Activated naive CD8-positive, alpha-beta T cell treated with anti-CD3 and anti-CD28 coated beads, Interleukin-2, amount 50 U/mL, for 24 hours (primary cell): ENCODE measurements at regions not wholly inside any gene's neighbourhood (a gene's known extent, or its start where the extent isn't known, plus 50 kb on each side); places are given as distances from the start of the nearest gene placed in this dataset.

ENCODE experiments used
- ATAC-seq: fragments of 150-1000 bp; cut with Tn5 transposase; one replicate; pipeline ENCODE4 v1.10.0; 2021
- DNase-seq: peaks from one replicate; pipeline ENCODE4 v3.0.0; 2021
- H3K27ac Mint-ChIP-seq: one replicate; pipeline ENCODE4 v1.8.0; 2021; ENCODE audit warnings: mild to moderate bottlenecking, mixed read lengths
- H3K27me3 Mint-ChIP-seq: one replicate; pipeline ENCODE4 v1.8.0; 2021; ENCODE audit warnings: mixed read lengths
- H3K36me3 Mint-ChIP-seq: one replicate; pipeline ENCODE4 v1.8.0; 2021; ENCODE audit warnings: low read depth, mixed read lengths
- H3K4me1 Mint-ChIP-seq: one replicate; pipeline ENCODE4 v1.8.0; 2021; ENCODE audit warnings: mixed read lengths
- H3K4me3 Mint-ChIP-seq: one replicate; pipeline ENCODE4 v1.8.0; 2021; ENCODE audit warnings: mild to moderate bottlenecking, moderate library complexity, mixed read lengths
- H3K9me3 Mint-ChIP-seq: one replicate; pipeline ENCODE4 v1.8.0; 2021; ENCODE audit warnings: mixed read lengths

DNA sequence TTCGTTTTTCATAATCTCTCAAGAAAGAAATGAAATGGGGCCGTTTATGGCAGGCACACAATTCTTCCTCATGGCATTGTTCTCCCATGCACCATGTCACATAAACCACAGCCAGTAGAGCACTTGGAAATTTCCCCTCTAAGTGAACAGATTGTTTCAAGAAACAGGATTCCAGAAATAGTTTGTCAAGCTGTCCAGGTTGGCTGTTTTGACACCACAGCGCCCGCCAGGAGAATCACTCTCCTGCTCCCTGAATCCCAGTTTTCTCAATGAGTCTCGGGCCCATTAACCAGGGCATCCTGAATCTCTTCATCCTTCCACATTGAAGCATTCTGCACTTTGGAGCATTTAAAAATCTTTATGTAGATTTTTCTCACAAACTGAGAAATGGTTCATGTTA, 172.2 kb upstream of the NEBL start:
- Mint-ChIP-seq H3K4me1 (no peaks in the 10 kb centered on the region), H3K4me3 (no peak overlapping the region), H3K9me3 (no peaks in the 10 kb centered on the region), H3K27ac (no peak overlapping the region), H3K36me3 (no peaks in the 10 kb centered on the region), H3K27me3 (no peaks in the 10 kb centered on the region)
- no peak for DNase-seq
- no peak for ATAC-seq

DNA sequence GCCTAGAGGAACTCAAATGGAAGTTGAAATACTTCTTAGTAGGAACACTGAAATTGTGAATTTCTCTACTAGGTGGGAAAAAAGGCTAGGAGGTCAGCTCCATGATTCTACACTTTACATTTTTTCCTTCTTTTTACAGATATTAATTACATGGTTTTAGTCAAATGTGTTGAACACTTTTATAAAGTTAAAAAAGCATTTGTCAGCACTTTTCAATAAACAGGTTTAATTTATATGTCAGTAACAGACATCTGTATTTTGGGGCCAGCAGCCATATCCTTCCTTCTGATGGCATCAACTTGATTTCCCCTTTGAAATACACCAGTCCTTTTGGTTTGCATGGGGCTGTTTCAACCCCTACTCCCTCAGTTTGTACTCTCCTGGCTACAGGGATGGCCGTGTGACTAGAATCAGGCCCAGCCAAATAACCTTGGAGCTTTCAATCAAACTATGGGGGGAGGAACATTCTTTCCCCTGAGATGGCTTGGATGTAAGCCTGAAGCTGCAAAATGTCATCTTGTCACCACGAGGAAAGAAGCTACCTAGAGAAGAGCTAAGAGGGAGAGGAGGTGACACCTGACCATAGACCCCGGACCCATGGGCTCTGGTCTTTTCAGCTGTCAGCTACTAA, 171.0 kb upstream of the NEBL start:
- Mint-ChIP-seq H3K36me3 (no peaks in the 10 kb centered on the region), H3K27ac (no peak overlapping the region), H3K4me1 (no peaks in the 10 kb centered on the region), H3K4me3 (no peak overlapping the region), H3K27me3 (no peaks in the 10 kb centered on the region), H3K9me3 (peaks cover 2% of the 10 kb centered on the region)
- no peak for DNase-seq
- no peak for ATAC-seq

DNA sequence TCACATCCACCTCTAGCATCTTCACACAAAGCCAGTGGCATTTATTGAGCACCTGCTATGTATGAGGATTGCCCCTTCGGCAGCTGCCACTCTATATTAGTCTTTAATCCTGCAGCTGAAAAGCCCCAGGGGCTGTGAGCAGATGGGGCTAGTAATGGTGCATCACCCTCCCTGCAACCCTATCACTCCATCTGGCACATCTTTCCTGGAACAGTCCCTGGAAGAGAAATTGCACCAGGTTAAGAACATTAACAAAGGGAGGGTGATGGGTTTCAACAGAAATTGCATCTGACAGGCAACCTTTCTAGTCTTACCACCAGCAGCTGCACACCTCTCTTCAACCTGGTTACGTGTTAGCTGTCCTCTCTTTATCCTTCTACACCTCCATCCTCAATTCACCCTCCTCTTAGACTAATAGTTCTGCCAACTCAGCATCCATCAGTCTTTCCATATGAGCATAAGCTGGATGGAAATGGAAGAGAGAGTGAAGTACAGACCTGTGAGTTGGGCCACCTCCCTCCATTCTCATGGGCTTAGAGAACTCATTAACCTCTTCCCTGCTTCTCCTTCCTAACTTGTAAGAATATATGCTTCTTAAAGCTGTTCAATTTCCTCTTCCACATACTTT, 168.6 kb upstream of the NEBL start:
- DNase-seq (no peak), ATAC-seq (no peak)
- Mint-ChIP-seq H3K9me3 (peaks cover 4% of the 10 kb centered on the region), H3K27me3 (peaks cover 2% of the 10 kb centered on the region), H3K4me1 (no peaks in the 10 kb centered on the region), H3K27ac (no peak overlapping the region), H3K4me3 (no peak overlapping the region), H3K36me3 (no peaks in the 10 kb centered on the region)

DNA sequence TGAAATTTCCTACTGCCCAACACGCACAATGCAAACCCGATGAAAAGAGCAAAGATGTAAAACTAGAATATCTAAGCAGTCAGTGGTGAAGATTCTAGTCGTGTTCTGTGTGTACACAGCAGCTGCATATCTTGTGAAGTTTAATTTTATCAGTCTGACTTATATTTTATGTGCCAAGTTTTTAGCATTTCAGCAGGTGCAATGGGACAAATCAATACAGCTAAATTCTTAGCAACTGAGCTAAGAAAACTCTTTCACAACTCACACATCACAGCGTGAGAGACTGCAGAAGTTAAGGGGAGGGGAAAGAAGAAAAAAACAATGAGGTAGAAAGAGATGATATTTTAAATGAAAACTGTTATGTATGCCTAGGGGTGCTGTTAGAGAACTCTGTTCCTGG, 164.9 kb upstream of the NEBL start:
- peaks cover 3% of the 10 kb centered on the region for H3K27me3 Mint-ChIP-seq
- peaks cover 13% of the 10 kb centered on the region for H3K9me3 Mint-ChIP-seq
- ATAC-seq, result no peak
- no peak for DNase-seq
- H3K4me1 Mint-ChIP-seq, result no peaks in the 10 kb centered on the region
- H3K27ac Mint-ChIP-seq, result no peak overlapping the region
- H3K36me3 Mint-ChIP-seq, result peaks cover 2% of the 10 kb centered on the region
- no peak overlapping the region for H3K4me3 Mint-ChIP-seq

DNA sequence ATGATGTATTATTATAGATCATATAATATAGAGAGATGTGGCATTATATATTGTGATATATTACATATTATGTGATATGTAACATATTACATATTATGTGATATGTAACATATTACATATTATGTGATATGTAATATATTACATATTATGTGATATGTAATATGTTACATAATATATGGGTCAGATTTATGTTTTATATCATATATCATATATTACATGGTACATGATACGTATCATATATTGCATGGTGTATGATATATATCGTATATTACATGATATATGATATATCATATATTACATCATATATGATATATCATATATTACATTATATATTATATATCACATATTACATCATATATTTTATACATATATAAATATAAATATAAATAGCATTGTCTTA, 164.1 kb upstream of the NEBL start:
- no peaks in the 10 kb centered on the region for H3K4me1 Mint-ChIP-seq
- no peak overlapping the region for H3K4me3 Mint-ChIP-seq
- peaks cover 18% of the 10 kb centered on the region for H3K9me3 Mint-ChIP-seq
- no peak for DNase-seq
- H3K27me3 Mint-ChIP-seq, result peaks cover 3% of the 10 kb centered on the region
- peaks cover 2% of the 10 kb centered on the region for H3K36me3 Mint-ChIP-seq
- no peak overlapping the region for H3K27ac Mint-ChIP-seq
- no peak for ATAC-seq

DNA sequence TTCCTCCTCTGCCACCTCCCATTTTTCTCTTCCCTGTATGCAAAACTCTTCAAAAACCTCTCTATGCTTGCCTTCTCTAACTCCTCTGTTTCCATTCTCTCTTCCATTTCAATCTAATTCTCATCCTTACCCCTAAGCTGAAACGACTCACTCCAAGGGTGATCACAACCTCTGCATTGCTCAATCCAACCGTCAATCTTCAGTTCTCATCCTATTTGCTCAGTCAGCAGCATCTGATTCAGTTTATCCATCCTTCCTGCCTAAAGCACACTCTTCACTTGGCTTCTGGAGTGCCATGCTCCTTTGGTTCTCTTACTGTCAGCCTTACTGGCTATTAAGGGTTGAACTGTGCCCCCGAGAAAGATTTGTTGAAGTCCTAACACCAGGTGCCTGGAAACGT, 163.5 kb upstream of the NEBL start:
- Mint-ChIP-seq H3K4me1 (peaks cover 3% of the 10 kb centered on the region), H3K27me3 (peaks cover 3% of the 10 kb centered on the region), H3K27ac (no peak overlapping the region), H3K9me3 (peaks cover 20% of the 10 kb centered on the region), H3K4me3 (no peak overlapping the region), H3K36me3 (peaks cover 2% of the 10 kb centered on the region)
- DNase-seq, result no peak
- ATAC-seq, result no peak

DNA sequence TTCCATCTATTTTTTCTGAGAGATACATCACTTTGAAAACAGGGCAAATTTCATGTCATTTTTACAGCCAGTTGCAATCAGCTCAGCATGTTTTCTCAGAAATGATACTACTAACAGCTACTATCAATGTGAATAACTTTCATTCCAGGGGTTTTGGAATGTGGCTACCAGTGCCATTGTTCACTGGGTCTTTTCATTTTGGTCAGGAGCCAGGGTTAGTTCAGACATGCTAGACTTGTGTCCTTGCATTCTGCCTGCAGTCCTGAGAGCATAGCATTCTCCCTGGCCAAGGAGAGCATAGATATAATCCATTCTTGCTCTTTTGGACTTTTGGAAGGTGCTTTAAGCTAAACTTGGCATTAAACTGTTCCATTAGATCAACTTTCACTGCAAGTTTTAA, 160.9 kb upstream of the NEBL start:
- ATAC-seq (no peak), DNase-seq (no peak)
- peaks cover 3% of the 10 kb centered on the region for H3K27me3 Mint-ChIP-seq
- H3K4me3 Mint-ChIP-seq, result no peak overlapping the region
- peaks cover 20% of the 10 kb centered on the region for H3K9me3 Mint-ChIP-seq
- peaks cover 2% of the 10 kb centered on the region for H3K36me3 Mint-ChIP-seq
- H3K27ac Mint-ChIP-seq, result no peak overlapping the region
- H3K4me1 Mint-ChIP-seq, result peaks cover 11% of the 10 kb centered on the region

DNA sequence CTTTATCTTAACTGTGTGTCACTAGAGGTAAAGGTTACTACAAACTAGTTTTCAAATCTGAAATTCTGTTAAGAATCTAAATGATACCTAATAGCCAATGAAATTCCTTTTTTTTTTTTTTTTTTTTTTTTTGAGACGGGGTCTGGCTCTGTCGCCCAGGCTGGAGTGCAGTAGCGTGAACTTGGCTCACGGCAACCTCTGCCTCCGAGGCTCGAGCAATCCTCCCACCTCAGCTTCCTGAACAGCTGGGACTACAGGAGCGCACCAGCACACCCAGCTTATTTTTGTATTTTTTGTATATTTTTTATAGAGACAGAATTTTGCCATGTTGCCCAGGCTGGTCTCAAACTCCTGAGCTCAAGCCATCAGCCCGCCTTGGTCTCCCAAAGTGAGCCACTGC, 160.3 kb upstream of the NEBL start:
- no peak for ATAC-seq
- H3K4me1 Mint-ChIP-seq, result peaks cover 11% of the 10 kb centered on the region
- no peak for DNase-seq
- H3K4me3 Mint-ChIP-seq, result no peak overlapping the region
- peaks cover 2% of the 10 kb centered on the region for H3K36me3 Mint-ChIP-seq
- peaks cover 20% of the 10 kb centered on the region for H3K9me3 Mint-ChIP-seq
- no peak overlapping the region for H3K27ac Mint-ChIP-seq
- H3K27me3 Mint-ChIP-seq, result peaks cover 3% of the 10 kb centered on the region

DNA sequence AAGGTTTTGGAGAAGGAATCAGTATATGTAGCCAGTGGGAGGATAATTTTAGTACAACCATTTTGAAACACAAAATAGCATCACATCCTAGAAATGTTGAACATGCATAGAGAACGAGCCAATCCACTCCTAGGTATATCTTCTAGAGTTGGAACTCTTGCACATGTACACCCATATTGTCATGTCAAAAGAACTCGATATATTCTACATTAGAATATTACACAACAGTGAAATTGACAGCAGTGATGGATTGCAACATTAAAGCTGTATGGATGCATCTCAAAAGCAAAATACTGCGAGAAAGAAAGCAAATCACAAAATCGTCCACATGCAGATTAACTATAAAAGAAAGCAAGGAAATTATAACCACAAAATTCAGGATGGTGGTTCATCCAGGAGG, 159.3 kb upstream of the NEBL start:
- peaks cover 1% of the 10 kb centered on the region for H3K27me3 Mint-ChIP-seq
- no peak overlapping the region for H3K4me3 Mint-ChIP-seq
- DNase-seq (no peak), ATAC-seq (no peak)
- peaks cover 13% of the 10 kb centered on the region for H3K4me1 Mint-ChIP-seq
- H3K27ac Mint-ChIP-seq, result no peak overlapping the region
- peaks cover 2% of the 10 kb centered on the region for H3K36me3 Mint-ChIP-seq
- peaks cover 23% of the 10 kb centered on the region for H3K9me3 Mint-ChIP-seq

DNA sequence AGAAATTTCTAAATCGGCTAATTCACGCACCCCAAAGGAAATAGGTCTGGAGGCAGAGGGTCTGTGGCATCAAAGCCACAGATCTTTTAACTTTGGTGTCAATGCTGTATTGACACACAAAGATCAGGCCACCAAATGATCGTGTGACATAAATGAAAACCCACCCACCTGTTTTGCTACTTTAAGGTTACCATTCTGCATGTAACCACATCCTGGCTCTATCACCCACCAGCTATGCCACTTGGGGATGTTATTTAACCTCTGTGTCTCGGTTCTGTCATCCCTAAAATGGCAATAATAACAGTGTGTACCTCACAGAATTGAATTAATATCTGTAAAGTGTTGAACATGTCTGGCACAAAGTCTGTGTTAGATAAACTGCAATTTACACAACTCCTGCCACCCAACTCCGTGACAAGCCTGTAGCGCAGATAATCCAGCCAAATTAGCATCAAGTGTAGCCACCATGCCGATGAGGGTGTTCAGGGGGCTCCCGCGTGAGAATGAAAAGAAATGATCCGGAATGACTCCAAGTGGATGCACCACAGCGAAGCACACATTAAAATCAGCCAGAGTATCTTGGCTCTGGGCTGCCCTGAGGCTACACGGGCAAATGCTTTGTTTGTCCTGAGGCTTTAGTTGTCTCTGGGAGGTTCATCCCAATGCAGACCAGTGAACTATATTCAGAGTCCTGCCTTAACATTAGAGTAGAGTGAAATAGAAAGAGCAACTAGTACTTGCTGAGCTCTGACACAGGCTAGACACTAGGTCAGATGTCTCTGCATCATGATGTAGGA, 158.4 kb upstream of the NEBL start:
- peak; percentile 76 for ATAC-seq

DNA sequence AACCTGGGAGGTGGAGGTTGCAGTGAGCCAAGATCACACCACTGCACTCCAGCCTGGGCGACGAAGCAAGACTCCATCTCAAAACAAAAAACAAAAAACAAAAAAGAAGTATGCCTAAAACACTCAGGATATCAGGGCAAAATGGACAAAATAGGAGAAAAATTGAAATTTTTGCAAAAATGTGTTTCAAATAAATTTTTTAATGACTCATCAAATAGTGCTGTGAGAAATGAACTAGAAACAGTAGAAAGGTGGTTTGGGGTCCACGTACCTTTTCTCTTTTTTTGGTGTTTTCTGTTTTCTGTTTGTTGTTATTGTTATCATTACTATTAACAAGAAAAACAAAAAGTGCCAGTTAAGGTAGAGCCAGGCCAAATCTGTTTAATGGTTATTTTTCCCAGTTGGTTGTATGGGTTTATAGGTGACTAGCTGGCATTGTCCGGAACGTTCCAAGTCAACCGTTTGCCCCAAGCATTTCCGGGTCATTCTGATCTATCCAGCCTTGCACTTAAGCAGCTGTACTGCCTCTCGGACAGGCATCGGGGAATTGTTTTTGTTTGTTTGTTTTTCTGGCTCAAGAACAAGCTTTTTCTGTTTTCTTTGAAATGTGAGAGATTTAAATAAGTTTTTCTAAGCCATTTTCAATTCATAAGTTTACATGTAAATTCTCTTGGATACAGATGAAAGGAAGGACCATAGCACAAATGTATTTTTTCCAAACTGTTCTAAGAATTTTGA, 157.0 kb upstream of the NEBL start:
- Mint-ChIP-seq H3K4me1 (peaks cover 16% of the 10 kb centered on the region), H3K27ac (no peak overlapping the region), H3K27me3 (peaks cover 1% of the 10 kb centered on the region), H3K4me3 (no peak overlapping the region), H3K36me3 (peaks cover 2% of the 10 kb centered on the region), H3K9me3 (peaks cover 21% of the 10 kb centered on the region)
- ATAC-seq (no peak), DNase-seq (no peak)

More for the DNA sequence above, 158.4 kb upstream of the NEBL start:
- Mint-ChIP-seq H3K9me3 (peaks cover 25% of the 10 kb centered on the region), H3K4me3 (no peak overlapping the region), H3K27me3 (peaks cover 1% of the 10 kb centered on the region), H3K36me3 (peaks cover 2% of the 10 kb centered on the region), H3K4me1 (peaks cover 13% of the 10 kb centered on the region), H3K27ac (peak overlapping the region; percentile 50)
- DNase-seq, result peak; percentile 4

DNA sequence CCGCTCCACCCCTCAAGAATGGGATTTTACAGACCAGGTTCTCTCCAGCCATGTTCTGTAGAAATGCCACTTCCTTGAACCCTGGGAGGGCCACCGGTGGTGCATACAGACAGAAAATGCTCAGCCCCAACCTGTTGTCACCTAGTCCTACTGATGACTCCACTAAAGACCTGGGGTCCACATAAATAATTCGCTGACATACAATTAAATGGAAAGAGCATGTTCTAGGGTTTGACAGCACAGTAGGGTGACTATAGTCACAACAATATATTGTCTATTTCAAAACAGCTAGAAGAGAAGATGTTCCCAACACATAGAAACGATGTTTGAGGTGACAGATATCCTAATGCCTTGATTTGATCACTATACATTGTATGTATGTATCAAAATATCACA, 155.6 kb upstream of the NEBL start:
- ATAC-seq, result no peak
- Mint-ChIP-seq H3K4me3 (no peak overlapping the region), H3K9me3 (peaks cover 18% of the 10 kb centered on the region), H3K36me3 (peaks cover 2% of the 10 kb centered on the region), H3K27me3 (peaks cover 1% of the 10 kb centered on the region), H3K27ac (no peak overlapping the region), H3K4me1 (peaks cover 16% of the 10 kb centered on the region)
- no peak for DNase-seq

DNA sequence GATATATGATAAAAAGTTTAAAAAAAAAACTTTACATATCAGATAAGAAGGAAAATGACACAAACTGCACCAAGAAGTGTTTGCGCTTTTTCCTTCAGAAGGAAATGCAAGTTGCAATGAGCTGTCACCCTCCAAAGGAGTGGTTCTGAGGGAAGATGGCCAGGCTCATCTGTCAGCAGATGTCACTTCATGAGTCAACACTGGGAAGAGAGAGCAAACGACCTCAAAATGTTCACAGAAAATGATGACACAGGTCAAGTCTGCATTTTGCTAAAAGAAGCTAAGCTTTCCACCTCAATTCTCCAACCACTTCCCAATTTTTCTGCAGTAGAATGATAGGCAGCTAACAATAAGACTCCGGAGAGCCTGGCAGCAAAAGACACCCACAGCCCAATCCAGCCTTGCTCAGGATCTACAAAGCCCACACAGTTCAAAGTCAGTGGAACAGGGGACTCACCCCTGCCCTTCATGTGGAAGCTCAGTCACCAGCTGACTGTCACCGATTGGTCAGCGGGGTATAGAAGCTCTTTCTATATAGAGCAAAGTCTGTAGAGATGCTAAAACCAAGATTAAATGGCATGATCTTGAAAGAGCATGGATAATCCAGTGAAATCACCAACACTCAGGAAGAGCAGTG, 155.1 kb upstream of the NEBL start:
- Mint-ChIP-seq H3K4me1 (peaks cover 16% of the 10 kb centered on the region), H3K4me3 (no peak overlapping the region), H3K27me3 (peaks cover 1% of the 10 kb centered on the region), H3K36me3 (peaks cover 2% of the 10 kb centered on the region), H3K9me3 (peaks cover 18% of the 10 kb centered on the region), H3K27ac (no peak overlapping the region)
- DNase-seq (no peak), ATAC-seq (no peak)

DNA sequence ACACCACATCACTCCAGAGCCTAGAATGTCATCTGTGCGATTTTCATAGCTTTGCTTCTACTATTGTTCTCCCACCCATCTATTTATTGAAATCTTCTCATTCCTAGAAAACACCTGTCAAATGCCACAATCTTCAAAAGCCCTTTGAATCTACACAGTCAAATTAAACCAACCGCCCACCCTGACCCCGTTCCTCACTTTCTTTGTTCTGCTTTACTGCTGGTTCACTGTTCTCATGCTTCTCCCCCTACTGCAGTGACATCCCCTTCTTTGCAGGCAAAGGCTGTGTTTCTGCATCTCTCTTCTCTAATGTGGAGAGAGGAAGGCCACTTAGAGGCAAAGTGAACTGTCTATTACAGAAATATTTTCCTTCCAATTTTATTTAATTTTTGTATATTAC, 152.4 kb upstream of the NEBL start:
- H3K9me3 Mint-ChIP-seq, result peaks cover 10% of the 10 kb centered on the region
- no peaks in the 10 kb centered on the region for H3K36me3 Mint-ChIP-seq
- ATAC-seq, result peak; percentile 43
- no peak for DNase-seq
- H3K27ac Mint-ChIP-seq, result no peak overlapping the region
- peaks cover 3% of the 10 kb centered on the region for H3K27me3 Mint-ChIP-seq
- peaks cover 5% of the 10 kb centered on the region for H3K4me1 Mint-ChIP-seq
- no peak overlapping the region for H3K4me3 Mint-ChIP-seq
